SK-N-DZ (cell line): ENCODE measurements at regions not wholly inside any gene's neighbourhood (a gene's known extent, or its start where the extent isn't known, plus 50 kb on each side); places are given as distances from the start of the nearest gene placed in this dataset.
"Not testable (repeated sequence)": the region's sequence is repeated elsewhere in the genome, so short reads cannot be mapped to it uniquely, and the experiment has no call there.

ENCODE experiments used
- DNase-seq: peaks from one replicate; pipeline ENCODE4 v3.0.0-alpha.2; 2015; ENCODE audit warnings: low spot score

- DNase-seq: no peak
Observed at GRCh38 chrX:7638078-7638710, 204.8 kb upstream of the VCX start.

- DNase-seq: no peak
Observed at GRCh38 chrX:7637066-7637465, 205.9 kb upstream of the VCX start.

GRCh38 chrX:7635604-7636003 lies 207.4 kb upstream of the VCX start:
- no peak for DNase-seq

- DNase-seq: no peak
Observed at GRCh38 chrX:7620560-7620959, 222.4 kb upstream of the VCX start.

GRCh38 chrX:7617994-7618393 lies 225.0 kb upstream of the VCX start:
- DNase-seq: no peak

GRCh38 chrX:7614616-7615015 lies 228.4 kb upstream of the VCX start:
- no peak for DNase-seq

- DNase-seq: not testable (repeated sequence)
Observed at GRCh38 chrX:7608625-7609024, 234.3 kb upstream of the VCX start.

- DNase-seq: no peak
Observed at GRCh38 chrX:7606039-7606652, 236.8 kb upstream of the VCX start.

GRCh38 chrX:7603387-7603786 lies 239.6 kb upstream of the VCX start:
- DNase-seq: no peak

GRCh38 chrX:7596822-7597221 lies 246.1 kb upstream of the VCX start:
- no peak for DNase-seq

- not testable (repeated sequence) for DNase-seq
Observed at GRCh38 chrX:7593370-7593769, 249.6 kb upstream of the VCX start.

GRCh38 chrX:7586126-7586525 lies 256.8 kb upstream of the VCX start:
- DNase-seq: peak; percentile 36

- DNase-seq: no peak
Observed at GRCh38 chrX:7582191-7582590, 260.8 kb upstream of the VCX start.

- DNase-seq: no peak
Observed at GRCh38 chrX:7580127-7580526, 262.8 kb upstream of the VCX start.

- DNase-seq: peak; percentile 23
Observed at GRCh38 chrX:7574325-7574724, 268.6 kb upstream of the VCX start.

GRCh38 chrX:7570432-7571029 lies 272.4 kb upstream of the VCX start:
- DNase-seq: no peak

GRCh38 chrX:7568597-7568996 lies 274.4 kb upstream of the VCX start:
- DNase-seq: no peak

GRCh38 chrX:7568130-7568529 lies 274.8 kb upstream of the VCX start:
- DNase-seq: no peak

- no peak for DNase-seq
Observed at GRCh38 chrX:7552760-7553159, 290.2 kb upstream of the VCX start.

- DNase-seq: no peak
Observed at GRCh38 chrX:7546551-7547080, 296.4 kb upstream of the VCX start.

- no peak for DNase-seq
Observed at GRCh38 chrX:7545564-7545963, 297.4 kb upstream of the VCX start.

- DNase-seq: no peak
Observed at GRCh38 chrX:7542587-7543380, 300.2 kb upstream of the VCX start.
